H1 (cell line): ENCODE measurements at regions not wholly inside any gene's neighbourhood (a gene's known extent, or its start where the extent isn't known, plus 50 kb on each side); places are given as distances from the start of the nearest gene placed in this dataset.

ENCODE experiments used
- TAF1 ChIP-seq: IDR thresholded peaks from 2 replicates; pipeline ENCODE4 v1.6.1; 2011; ENCODE audit warnings: mild to moderate bottlenecking, low read depth, low read length
- TF ChIP-seq, protein P1 (sequence below): IDR thresholded peaks from 2 replicates; pipeline ENCODE4 v1.6.1; 2012; ENCODE audit warnings: low read length, inconsistent platforms

DNA sequence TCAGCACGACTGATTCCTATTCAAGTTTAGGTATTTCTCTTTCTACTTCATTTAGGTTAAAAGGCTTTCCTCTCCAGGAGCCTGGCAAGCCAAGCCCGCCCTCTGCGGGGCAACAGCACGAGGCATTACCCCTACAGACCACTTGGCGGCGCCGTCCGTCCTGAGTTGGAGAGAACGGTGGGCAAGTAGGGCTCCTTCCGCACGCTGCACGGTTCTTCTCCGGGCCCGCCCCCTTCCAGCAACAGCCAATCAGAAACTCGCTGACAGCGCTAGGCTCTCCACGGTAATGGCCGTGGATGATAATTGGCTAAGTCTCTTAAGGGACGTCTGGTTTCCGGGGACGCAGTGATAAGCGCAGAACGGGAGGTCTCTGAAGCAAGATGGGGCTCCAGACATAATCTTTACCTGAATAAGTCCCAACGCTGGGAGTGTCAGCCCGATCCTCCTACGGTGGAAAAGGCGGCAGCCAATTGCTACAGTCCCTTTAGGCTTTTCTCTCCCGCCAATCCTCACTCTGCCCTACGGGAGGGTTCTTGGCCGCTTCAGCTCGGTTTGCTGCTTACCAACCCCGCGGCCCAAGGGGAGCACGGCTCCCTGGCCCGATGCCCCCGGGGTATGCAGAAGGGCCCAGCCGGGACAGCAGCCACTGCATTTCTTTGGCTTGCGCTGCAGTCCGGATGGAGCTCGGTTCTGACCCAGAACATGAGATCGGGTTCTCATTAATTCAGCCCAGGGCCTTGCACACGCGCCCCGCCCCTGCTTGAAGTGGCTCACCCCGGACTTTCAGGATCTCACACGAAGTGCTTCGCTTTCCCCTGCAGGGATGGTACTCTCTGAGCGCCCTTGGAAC is 206.9 kb upstream of the PKDCC start (continued):
- TF ChIP-seq, protein P1, sequence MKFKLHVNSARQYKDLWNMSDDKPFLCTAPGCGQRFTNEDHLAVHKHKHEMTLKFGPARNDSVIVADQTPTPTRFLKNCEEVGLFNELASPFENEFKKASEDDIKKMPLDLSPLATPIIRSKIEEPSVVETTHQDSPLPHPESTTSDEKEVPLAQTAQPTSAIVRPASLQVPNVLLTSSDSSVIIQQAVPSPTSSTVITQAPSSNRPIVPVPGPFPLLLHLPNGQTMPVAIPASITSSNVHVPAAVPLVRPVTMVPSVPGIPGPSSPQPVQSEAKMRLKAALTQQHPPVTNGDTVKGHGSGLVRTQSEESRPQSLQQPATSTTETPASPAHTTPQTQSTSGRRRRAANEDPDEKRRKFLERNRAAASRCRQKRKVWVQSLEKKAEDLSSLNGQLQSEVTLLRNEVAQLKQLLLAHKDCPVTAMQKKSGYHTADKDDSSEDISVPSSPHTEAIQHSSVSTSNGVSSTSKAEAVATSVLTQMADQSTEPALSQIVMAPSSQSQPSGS = 0 out of 2 replicates have a peak, but pooled peaks have one; percentile 41
- TF ChIP-seq TAF1 = peak; percentile 58; the same call in 1 of the 2 replicates
